ENCODE measurements at regions not wholly inside any gene's neighbourhood (a gene's known extent, or its start where the extent isn't known, plus 50 kb on each side); places are given as distances from the start of the nearest gene placed in this dataset.

DNA sequence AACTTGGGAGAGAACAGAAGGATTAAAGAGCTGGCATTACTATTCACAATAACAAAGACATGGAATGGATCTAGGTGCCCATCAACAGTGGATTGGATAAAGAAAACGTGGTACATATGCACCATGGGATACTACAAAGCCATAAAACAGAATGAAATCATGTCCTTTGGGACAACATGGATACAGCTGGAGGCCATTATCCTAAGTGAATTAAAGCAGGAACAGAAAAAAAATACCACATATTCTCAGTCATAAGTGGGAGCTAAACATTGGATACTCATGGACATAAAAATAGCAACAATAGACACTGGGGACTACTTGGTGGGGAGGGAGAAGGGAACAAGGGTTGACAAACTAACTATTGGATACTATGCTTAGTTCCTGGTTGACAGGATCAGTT lies 133.2 kb upstream of the ITGB1 start:
- TF ChIP-seq POLR2A (IDR thresholded peaks at IDR 0.05) (no peak), EP300 (IDR thresholded peaks at IDR 0.05) (no peak)
